H9 (cell line): ENCODE measurements at regions not wholly inside any gene's neighbourhood (a gene's known extent, or its start where the extent isn't known, plus 50 kb on each side); places are given as distances from the start of the nearest gene placed in this dataset.

Experiments
- DNase-seq: peaks from one replicate; pipeline ENCODE4 v3.0.0-alpha.2; 2017
- H2AFZ ChIP-seq: one replicate; pipeline ENCODE4 v1.6.1; 2013; ENCODE audit warnings: mild to moderate bottlenecking, low read length, control low read depth, moderate library complexity
- H2AK5ac ChIP-seq: 2 replicates; pipeline ENCODE4 v1.6.1; 2013; ENCODE audit warnings: low read length, control low read depth, mixed read lengths; ENCODE audit not compliant: insufficient read length
- H2BK120ac ChIP-seq: one replicate; pipeline ENCODE4 v1.6.1; 2013; ENCODE audit warnings: low read depth, mild to moderate bottlenecking, low read length, control low read depth, inconsistent platforms; ENCODE audit not compliant: poor library complexity, severe bottlenecking
- H2BK12ac ChIP-seq: 2 replicates; pipeline ENCODE4 v1.6.1; 2013; ENCODE audit warnings: low read length, control low read depth, mixed read lengths, low read depth; ENCODE audit not compliant: insufficient read length
- H2BK15ac ChIP-seq: 2 replicates; pipeline ENCODE4 v1.6.1; 2013; ENCODE audit warnings: low read depth, low read length, control low read depth
- H2BK20ac ChIP-seq: one replicate; pipeline ENCODE4 v1.6.1; 2013; ENCODE audit warnings: low read depth, mild to moderate bottlenecking, low read length, control low read depth, inconsistent platforms; ENCODE audit not compliant: poor library complexity, severe bottlenecking
- H2BK5ac ChIP-seq: 2 replicates; pipeline ENCODE4 v1.6.1; 2013; ENCODE audit warnings: low read length, control low read depth, mixed read lengths; ENCODE audit not compliant: insufficient read length
- H3K14ac ChIP-seq: 2 replicates; pipeline ENCODE4 v1.6.1; 2013; ENCODE audit warnings: low read length, control low read depth; ENCODE audit not compliant: insufficient read depth
- H3K18ac ChIP-seq: 2 replicates; pipeline ENCODE4 v1.6.1; 2013; ENCODE audit warnings: low read depth, mild to moderate bottlenecking, mixed read lengths, low read length, control low read depth; ENCODE audit not compliant: insufficient read length
- H3K23ac ChIP-seq: 2 replicates; pipeline ENCODE4 v1.6.1; 2013; ENCODE audit warnings: low read length, control low read depth, mixed read lengths, low read depth; ENCODE audit not compliant: insufficient read length
- H3K23me2 ChIP-seq: 2 replicates; pipeline ENCODE4 v1.6.1; 2013; ENCODE audit warnings: low read depth, mild to moderate bottlenecking, mixed read lengths, low read length, control low read depth; ENCODE audit not compliant: insufficient read length, poor library complexity, severe bottlenecking
- H3K27ac ChIP-seq: 2 replicates; pipeline ENCODE4 v1.5.1; 2013; ENCODE audit warnings: low read length, control low read depth, mixed read lengths, low read depth; ENCODE audit not compliant: insufficient read length
- H3K27me3 ChIP-seq: 2 replicates; pipeline ENCODE4 v1.6.1; 2013; ENCODE audit warnings: low read length, control low read depth, inconsistent platforms; ENCODE audit not compliant: insufficient read depth
- H3K4ac ChIP-seq: 2 replicates; pipeline ENCODE4 v1.6.1; 2013; ENCODE audit warnings: low read depth, mild to moderate bottlenecking, control low read depth, inconsistent platforms, low read length, moderate library complexity
- H3K4me1 ChIP-seq: 2 replicates; pipeline ENCODE4 v1.6.1; 2013; ENCODE audit warnings: low read length, control low read depth, inconsistent platforms; ENCODE audit not compliant: insufficient read depth
- H3K4me2 ChIP-seq: 2 replicates; pipeline ENCODE4 v1.6.1; 2013; ENCODE audit warnings: low read length, control low read depth, mixed read lengths; ENCODE audit not compliant: insufficient read length, insufficient read depth
- H3K56ac ChIP-seq: 2 replicates; pipeline ENCODE4 v1.6.1; 2013; ENCODE audit warnings: low read depth, mild to moderate bottlenecking, mixed read lengths, low read length, control low read depth; ENCODE audit not compliant: insufficient read length
- H3K79me1 ChIP-seq: 2 replicates; pipeline ENCODE4 v1.6.1; 2013; ENCODE audit warnings: low read depth, mild to moderate bottlenecking, moderate library complexity, low read length, control low read depth, inconsistent platforms; ENCODE audit not compliant: insufficient read depth, poor library complexity, severe bottlenecking
- H3K79me2 ChIP-seq: 2 replicates; pipeline ENCODE4 v1.6.1; 2013; ENCODE audit warnings: low read length, control low read depth, inconsistent platforms; ENCODE audit not compliant: insufficient read depth
- H3K9ac ChIP-seq: 2 replicates; pipeline ENCODE4 v1.6.1; 2013; ENCODE audit warnings: low read length, control low read depth, mixed read lengths; ENCODE audit not compliant: insufficient read length; ENCODE audit errors: extremely low read depth
- H3K9me3 ChIP-seq: one replicate; pipeline ENCODE4 v1.6.1; 2013; ENCODE audit warnings: low read depth, low read length, inconsistent platforms; ENCODE audit not compliant: control insufficient read depth
- H3T11ph ChIP-seq: one replicate; pipeline ENCODE4 v1.6.1; 2013; ENCODE audit warnings: mild to moderate bottlenecking, low read length, control low read depth, inconsistent platforms
- H4K20me1 ChIP-seq: one replicate; pipeline ENCODE4 v1.6.1; 2013; ENCODE audit not compliant: control insufficient read depth, insufficient read length, insufficient read depth
- H4K5ac ChIP-seq: 2 replicates; pipeline ENCODE4 v1.6.1; 2013; ENCODE audit warnings: low read depth, mild to moderate bottlenecking, mixed read lengths, low read length, control low read depth; ENCODE audit not compliant: insufficient read length
- H4K8ac ChIP-seq: replicated peaks from 2 replicates; pipeline ENCODE4 v1.6.1; 2013; ENCODE audit warnings: low read length, control low read depth, mixed read lengths, low read depth; ENCODE audit not compliant: insufficient read length
- H4K91ac ChIP-seq: 2 replicates; pipeline ENCODE4 v1.6.1; 2013; ENCODE audit warnings: low read depth, mild to moderate bottlenecking, moderate library complexity, mixed read lengths, low read length, control low read depth; ENCODE audit not compliant: insufficient read length
- H3K27ac Mint-ChIP-seq, 3 experiments: 2 replicates in 2 of 3; 3 replicates in 1 of 3; pipeline ENCODE4 v1.8.0; 2020 to 2021; ENCODE audit warnings: mixed read lengths in 3 of 3, mild to moderate bottlenecking in 1 of 3, moderate library complexity in 1 of 3
- H3K27me3 Mint-ChIP-seq: 2 replicates; pipeline ENCODE4 v1.8.0; 2021; ENCODE audit warnings: low read depth, mild to moderate bottlenecking, moderate library complexity, mixed read lengths
- H3K36me3 Mint-ChIP-seq, 3 experiments: 2 replicates in 2 of 3; 3 replicates in 1 of 3; pipeline ENCODE4 v1.8.0; 2020 to 2021; ENCODE audit warnings: low read depth in 3 of 3, mixed read lengths in 3 of 3; ENCODE audit not compliant: insufficient read depth in 1 of 3
- H3K4me1 Mint-ChIP-seq, 2 experiments: 2 replicates each; pipeline ENCODE4 v1.8.0; 2020; ENCODE audit warnings: mixed read lengths in 2 of 2
- H3K4me3 Mint-ChIP-seq, 2 experiments: 2 replicates in 1 of 2; 3 replicates in 1 of 2; pipeline ENCODE4 v1.8.0; 2020 to 2021; ENCODE audit warnings: mild to moderate bottlenecking in 2 of 2, mixed read lengths in 2 of 2, moderate library complexity in 1 of 2
- H3K9me3 Mint-ChIP-seq, 2 experiments: 2 replicates in 1 of 2; 3 replicates in 1 of 2; pipeline ENCODE4 v1.8.0; 2020; ENCODE audit warnings: mild to moderate bottlenecking in 2 of 2, mixed read lengths in 2 of 2, moderate library complexity in 1 of 2
- WGBS: extraction: QIAGEN DNeasy Blood & Tissue Kit; methylation state at CpG from one replicate; pipeline ENCODE4 v1.1.7; 2013; ENCODE audit warnings: missing lambda C conversion rate, low lambda C conversion rate, mixed read lengths; ENCODE audit not compliant: insufficient read length; ENCODE audit errors: extremely low coverage; 5-methylcytosine and 5-hydroxymethylcytosine counted together
- TF ChIP-seq, protein P1 (sequence below): fragments of 200-600 bp; sonication (generic); conservative IDR thresholded peaks from 3 replicates; pipeline ENCODE4 v1.8.0; 2021; ENCODE audit warnings: antibody characterized with exemption, mild to moderate bottlenecking

DNA sequence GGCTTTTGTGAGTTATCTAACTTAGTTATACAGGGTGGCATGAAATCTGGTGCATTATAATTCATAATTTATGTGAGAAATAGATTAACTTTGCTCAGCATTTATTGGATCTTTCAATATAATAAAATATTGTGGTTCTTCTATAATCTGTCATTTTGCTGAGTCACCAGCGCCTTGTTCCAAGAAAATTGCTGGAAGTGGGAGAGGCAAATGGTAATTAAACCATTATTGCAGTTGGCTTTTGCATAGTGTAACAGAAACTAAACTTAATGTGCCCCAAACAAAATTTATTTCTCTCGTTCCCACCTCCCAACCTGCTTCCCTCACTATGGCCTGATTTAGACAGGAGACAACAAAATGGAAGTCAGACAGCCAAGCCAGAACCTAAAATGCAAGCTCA, 146.3 kb downstream of the GALR1 start:
- no CpG with 5 or more reads among the region's 2 CpGs for WGBS

More for the DNA sequence above, 146.3 kb downstream of the GALR1 start:
- no peak overlapping the region for H2BK15ac ChIP-seq
- no peak overlapping the region for H2AFZ ChIP-seq
- H3K27ac Mint-ChIP-seq = no peak overlapping the region
- no peaks in the 10 kb centered on the region for H3K4me1 ChIP-seq
- H3T11ph ChIP-seq = no peak overlapping the region
- no peak overlapping the region for H3K4me2 ChIP-seq
- no peak overlapping the region for H3K18ac ChIP-seq
- H2BK20ac ChIP-seq = no peak overlapping the region
- no peaks in the 10 kb centered on the region for H4K20me1 ChIP-seq
- no peaks in the 10 kb centered on the region for H3K79me1 ChIP-seq
- H4K91ac ChIP-seq = no peak overlapping the region
- H3K9ac ChIP-seq = no peak overlapping the region
- no peaks in the 10 kb centered on the region for H3K27me3 ChIP-seq
- no peak overlapping the region for H2BK5ac ChIP-seq
- no peaks in the 10 kb centered on the region for H3K79me2 ChIP-seq
- H4K8ac ChIP-seq = no peak overlapping the region
- no peak overlapping the region for H3K4ac ChIP-seq
- H4K5ac ChIP-seq = no peak overlapping the region
- no peak overlapping the region for H2BK12ac ChIP-seq
- H3K9me3 Mint-ChIP-seq = peaks cover 4 to 8% of the 10 kb centered on the region in 2 experiments; a peak in 1 of 5 replicates
- DNase-seq = no peak
- no peak overlapping the region for H3K27ac ChIP-seq
- peaks cover 9% of the 10 kb centered on the region for H3K9me3 ChIP-seq
- H2BK120ac ChIP-seq = no peak overlapping the region
- TF ChIP-seq, protein P1, sequence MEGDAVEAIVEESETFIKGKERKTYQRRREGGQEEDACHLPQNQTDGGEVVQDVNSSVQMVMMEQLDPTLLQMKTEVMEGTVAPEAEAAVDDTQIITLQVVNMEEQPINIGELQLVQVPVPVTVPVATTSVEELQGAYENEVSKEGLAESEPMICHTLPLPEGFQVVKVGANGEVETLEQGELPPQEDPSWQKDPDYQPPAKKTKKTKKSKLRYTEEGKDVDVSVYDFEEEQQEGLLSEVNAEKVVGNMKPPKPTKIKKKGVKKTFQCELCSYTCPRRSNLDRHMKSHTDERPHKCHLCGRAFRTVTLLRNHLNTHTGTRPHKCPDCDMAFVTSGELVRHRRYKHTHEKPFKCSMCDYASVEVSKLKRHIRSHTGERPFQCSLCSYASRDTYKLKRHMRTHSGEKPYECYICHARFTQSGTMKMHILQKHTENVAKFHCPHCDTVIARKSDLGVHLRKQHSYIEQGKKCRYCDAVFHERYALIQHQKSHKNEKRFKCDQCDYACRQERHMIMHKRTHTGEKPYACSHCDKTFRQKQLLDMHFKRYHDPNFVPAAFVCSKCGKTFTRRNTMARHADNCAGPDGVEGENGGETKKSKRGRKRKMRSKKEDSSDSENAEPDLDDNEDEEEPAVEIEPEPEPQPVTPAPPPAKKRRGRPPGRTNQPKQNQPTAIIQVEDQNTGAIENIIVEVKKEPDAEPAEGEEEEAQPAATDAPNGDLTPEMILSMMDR = no peak
- no peak overlapping the region for H3K4me3 Mint-ChIP-seq
- H3K27me3 Mint-ChIP-seq = no peaks in the 10 kb centered on the region; the same call in 1 of the 2 replicates
- H3K36me3 Mint-ChIP-seq = no peaks in the 10 kb centered on the region; a peak in 1 of 7 replicates
- no peak overlapping the region for H3K14ac ChIP-seq
- H3K4me1 Mint-ChIP-seq = no peaks in the 10 kb centered on the region
- H3K23ac ChIP-seq = no peak overlapping the region
- no peak overlapping the region for H2AK5ac ChIP-seq
- no peak overlapping the region for H3K56ac ChIP-seq
- no peaks in the 10 kb centered on the region for H3K23me2 ChIP-seq
